ENCODE measurements at regions not wholly inside any gene's neighbourhood (a gene's known extent, or its start where the extent isn't known, plus 50 kb on each side); places are given as distances from the start of the nearest gene placed in this dataset.
"Not testable (repeated sequence)": the region's sequence is repeated elsewhere in the genome, so short reads cannot be mapped to it uniquely, and the experiment has no call there.

- no peak for DNase-seq (ENCODE audit: low spot score)
These were observed 133.2 kb downstream of the DISP1 start for GRCh38 chr1:222948079-222948478.

GRCh38 chr1:222950892-222951291 lies 136.1 kb downstream of the DISP1 start:
- DNase-seq (ENCODE audit: low spot score): no peak

- DNase-seq (ENCODE audit: low spot score): no peak
These were observed 138.7 kb downstream of the DISP1 start for GRCh38 chr1:222953585-222953984.

GRCh38 chr1:222955964-222956363 lies 141.1 kb downstream of the DISP1 start:
- DNase-seq (ENCODE audit: low spot score): no peak

GRCh38 chr1:222956601-222957000 lies 141.8 kb downstream of the DISP1 start:
- DNase-seq (ENCODE audit: low spot score): no peak

GRCh38 chr1:222967466-222968240 lies 152.8 kb downstream of the DISP1 start:
- no peak for DNase-seq (ENCODE audit: low spot score)

GRCh38 chr1:222970040-222970439 lies 155.2 kb downstream of the DISP1 start:
- DNase-seq (ENCODE audit: low spot score): no peak

- DNase-seq (ENCODE audit: low spot score): no peak
These were observed 155.9 kb downstream of the DISP1 start for GRCh38 chr1:222970711-222971110.

- no peak for DNase-seq (ENCODE audit: low spot score)
These were observed 156.3 kb downstream of the DISP1 start for GRCh38 chr1:222971146-222971545.

- DNase-seq (ENCODE audit: low spot score): no peak
These were observed 158.7 kb downstream of the DISP1 start for GRCh38 chr1:222973561-222973960.

GRCh38 chr1:222974496-222974895 lies 159.7 kb downstream of the DISP1 start:
- no peak for DNase-seq (ENCODE audit: low spot score)

- DNase-seq (ENCODE audit: low spot score): no peak
These were observed 160.8 kb downstream of the DISP1 start for GRCh38 chr1:222975472-222976122.

- no peak for DNase-seq (ENCODE audit: low spot score)
These were observed 161.6 kb downstream of the DISP1 start for GRCh38 chr1:222976453-222976852.

GRCh38 chr1:222977294-222977693 lies 162.5 kb downstream of the DISP1 start:
- DNase-seq (ENCODE audit: low spot score): not testable (repeated sequence)

GRCh38 chr1:222979561-222979960 lies 163.5 kb downstream of the TLR5 start:
- no peak for DNase-seq (ENCODE audit: low spot score)

GRCh38 chr1:222987674-222988076 lies 155.4 kb downstream of the TLR5 start:
- DNase-seq (ENCODE audit: low spot score): no peak

GRCh38 chr1:222989443-222989842 lies 153.6 kb downstream of the TLR5 start:
- no peak for DNase-seq (ENCODE audit: low spot score)

GRCh38 chr1:222991177-222991576 lies 151.9 kb downstream of the TLR5 start:
- DNase-seq (ENCODE audit: low spot score): no peak

GRCh38 chr1:222991908-222992307 lies 151.1 kb downstream of the TLR5 start:
- DNase-seq (ENCODE audit: low spot score): no peak

GRCh38 chr1:222994511-222995235 lies 148.4 kb downstream of the TLR5 start:
- DNase-seq (ENCODE audit: low spot score): no peak

- DNase-seq (ENCODE audit: low spot score): no peak
These were observed 147.8 kb downstream of the TLR5 start for GRCh38 chr1:222995236-222995580.

- no peak for DNase-seq (ENCODE audit: low spot score)
These were observed 147.3 kb downstream of the TLR5 start for GRCh38 chr1:222995620-222996309.

All from pons (tissue), 1 donor.